A673 (cell line): ENCODE measurements at regions not wholly inside any gene's neighbourhood (a gene's known extent, or its start where the extent isn't known, plus 50 kb on each side); places are given as distances from the start of the nearest gene placed in this dataset.

Source experiments
- CTCF ChIP-seq: fragments of 300-800, 200-600 bp; sonication (generic); conservative IDR thresholded peaks from 2 replicates; pipeline ENCODE4 v1.5.1; 2017; ENCODE audit warnings: low read depth, mild to moderate bottlenecking, antibody characterized with exemption, low read length, moderate library complexity, mixed read lengths
- EZH2 ChIP-seq: fragments of 200-600 bp; sonication (generic); IDR thresholded peaks from 2 replicates; pipeline ENCODE4 v1.6.1; 2017; ENCODE audit warnings: borderline replicate concordance, low read depth, mild to moderate bottlenecking, mixed read lengths, antibody characterized with exemption, low read length; ENCODE audit not compliant: poor library complexity, severe bottlenecking

- no peak for TF ChIP-seq CTCF
- no peak for TF ChIP-seq EZH2
Observed at GRCh38 chr12:41745593-41745992, 399.1 kb downstream of the GXYLT1 start.
